Activated CD8-positive, alpha-beta T cell treated with anti-CD3 and anti-CD28 coated beads for 36 hours (primary cell): ENCODE measurements at regions not wholly inside any gene's neighbourhood (a gene's known extent, or its start where the extent isn't known, plus 50 kb on each side); places are given as distances from the start of the nearest gene placed in this dataset.
A peak's percentile ranks its signal among the peaks of the same experiment; 100 is the strongest.

Source experiments
- ATAC-seq: fragments of 200-7000 bp; cut with Tn5 transposase; one replicate; pipeline ENCODE4 v1.10.0; 2021; ENCODE audit warnings: mild to moderate bottlenecking, moderate library complexity
- CTCF ChIA-PET: fragments of 350-600 bp; sonication (Branson Sonifier 250); formaldehyde crosslinking; loops from one replicate; lab custom pipeline; 2021; ENCODE audit warnings: antibody characterized with exemption; lab: Charles Lee
- POLR2A ChIA-PET: fragments of 350-600 bp; sonication (Branson Sonifier 250); formaldehyde crosslinking; loops from one replicate; lab custom pipeline; 2021; ENCODE audit warnings: antibody characterized with exemption; lab: Charles Lee
- DNase-seq: peaks from one replicate; pipeline ENCODE4 v3.0.0-alpha.2; 2020
- H3K27ac Mint-ChIP-seq: one replicate; pipeline ENCODE4 v1.8.0; 2021; ENCODE audit warnings: mild to moderate bottlenecking, mixed read lengths
- H3K27me3 Mint-ChIP-seq: one replicate; pipeline ENCODE4 v1.8.0; 2021; ENCODE audit warnings: mixed read lengths
- H3K36me3 Mint-ChIP-seq: one replicate; pipeline ENCODE4 v1.8.0; 2021; ENCODE audit warnings: low read depth, mixed read lengths
- H3K4me1 Mint-ChIP-seq: one replicate; pipeline ENCODE4 v1.8.0; 2021; ENCODE audit warnings: low read depth, mixed read lengths
- H3K4me3 Mint-ChIP-seq: one replicate; pipeline ENCODE4 v1.8.0; 2021; ENCODE audit warnings: mild to moderate bottlenecking, moderate library complexity, mixed read lengths
- H3K9me3 Mint-ChIP-seq: one replicate; pipeline ENCODE4 v1.8.0; 2021; ENCODE audit warnings: mixed read lengths
- CTCF ChIP-seq: fragments of 200-600 bp; IDR thresholded peaks from one replicate; pipeline ENCODE4 v1.8.0; 2022; ENCODE audit warnings: antibody characterized with exemption, mild to moderate bottlenecking
- intact Hi-C: fragments of 100-400 bp; cut with micrococcal nuclease; formaldehyde crosslinking; loops from one replicate; pipeline ENCODE4 v1.10.0; 2022

- ATAC-seq (no peak), DNase-seq (no peak)
- no peak for TF ChIP-seq CTCF
- H3K4me3 Mint-ChIP-seq, result no peak overlapping the region
- H3K36me3 Mint-ChIP-seq, result no peaks in the 10 kb centered on the region
- H3K9me3 Mint-ChIP-seq, result no peaks in the 10 kb centered on the region
- ChIA-PET CTCF (interaction anchor here (0.9 to 2.2 kb wide), 3 partner anchors 9 to 55 kb away, joined by 3 to 10 read pairs (median 10); partner anchors contain the start of gene ERCC4), POLR2A (no interaction called here)
- peaks cover 18% of the 10 kb centered on the region for H3K27me3 Mint-ChIP-seq
- no peak overlapping the region for H3K27ac Mint-ChIP-seq
- intact Hi-C loops, result no loop called here
- H3K4me1 Mint-ChIP-seq, result no peaks in the 10 kb centered on the region
These were observed 55.3 kb upstream of the ERCC4 start for GRCh38 chr16:13864689-13865088.

- POLR2A ChIA-PET, result no interaction called here
These were observed 53.9 kb upstream of the ERCC4 start for GRCh38 chr16:13866073-13866472.

More at GRCh38 chr16:13866073-13866472, 53.9 kb upstream of the ERCC4 start:
- peak; percentile 61 for ATAC-seq
- CTCF ChIA-PET, result interaction anchor here (0.7 to 2.0 kb wide), 5 partner anchors 8 to 53 kb away, joined by 3 to 10 read pairs (median 5); partner anchors contain the start of gene ERCC4
- peak; percentile 68 for DNase-seq
- no peaks in the 10 kb centered on the region for H3K36me3 Mint-ChIP-seq
- no peak overlapping the region for H3K4me3 Mint-ChIP-seq
- H3K27ac Mint-ChIP-seq, result no peak overlapping the region
- TF ChIP-seq CTCF, result peak; percentile 62
- no peaks in the 10 kb centered on the region for H3K9me3 Mint-ChIP-seq
- no peaks in the 10 kb centered on the region for H3K4me1 Mint-ChIP-seq
- H3K27me3 Mint-ChIP-seq, result peaks cover 15% of the 10 kb centered on the region
- intact Hi-C loops, result no loop called here
